GM12878 (cell line): ENCODE measurements at regions not wholly inside any gene's neighbourhood (a gene's known extent, or its start where the extent isn't known, plus 50 kb on each side); places are given as distances from the start of the nearest gene placed in this dataset.
"Not testable (repeated sequence)": the region's sequence is repeated elsewhere in the genome, so short reads cannot be mapped to it uniquely, and the experiment has no call there.

Experiments used
- ATAC-seq: fragments of 200-7000 bp; cut with Tn5 transposase; 3 replicates; pipeline ENCODE4 v1.9.1; 2020; ENCODE audit warnings: mild to moderate bottlenecking, moderate library complexity
- BruUV-seq: library from RNA; stranded (reverse); fragments of 400-500 nt; replicated peaks from 2 replicates; lab custom pipeline; 2021; lab: Mats Ljungman, UMichigan
- CTCF ChIA-PET: fragments of 300-600 bp; sonication (Branson Sonifier 250); formaldehyde crosslinking; extraction: SDS; loops from one replicate; lab custom pipeline; 2021; ENCODE audit warnings: inconsistent platforms; lab: Yijun Ruan, JAX
- POLR2A ChIA-PET: fragments of 350-600 bp; formaldehyde crosslinking; extraction: SDS; loops from one replicate; lab custom pipeline; 2021; ENCODE audit warnings: inconsistent platforms; lab: Charles Lee
- RAD21 ChIA-PET: fragments of 300-600 bp; sonication (Branson Sonifier 250); formaldehyde crosslinking; loops from one replicate; lab custom pipeline; 2023; ENCODE audit warnings: antibody characterized with exemption; ENCODE audit not compliant: unreplicated experiment; lab: Charles Lee
- SMC1A ChIA-PET: fragments of 300-600 bp; sonication (Branson Sonifier 250); formaldehyde crosslinking; loops from one replicate; lab custom pipeline; 2023; ENCODE audit not compliant: unreplicated experiment, uncharacterized antibody; lab: Charles Lee
- DNase-seq: peaks from one replicate; pipeline ENCODE4 v3.0.0-alpha.2; 2011; ENCODE audit warnings: low read depth, low spot score
- FAIRE-seq: peaks from 3 replicates; lab custom pipeline; 2011; peaks lifted over from hg19 to GRCh38; lab: Jason Lieb, UNC
- H2AFZ ChIP-seq: 2 replicates; pipeline ENCODE4 v1.6.0; 2011; ENCODE audit warnings: low read depth, low read length, control low read depth; ENCODE audit not compliant: control insufficient read depth
- H3K27ac ChIP-seq: 2 replicates; pipeline ENCODE4 v1.5.1; 2011; ENCODE audit warnings: control low read depth; ENCODE audit not compliant: control insufficient read depth, insufficient read depth
- H3K27me3 ChIP-seq, 2 experiments: replicated peaks in 1 of 2; 2 replicates each; pipeline versions ENCODE4 v1.6.0 to v1.6.1; 2011; ENCODE audit warnings: low read length in 1 of 2; ENCODE audit not compliant: control insufficient read depth in 2 of 2, insufficient read depth in 2 of 2
- H3K36me3 ChIP-seq, 2 experiments: 2 replicates each; pipeline ENCODE4 v1.5.1; 2011; ENCODE audit warnings: low read length in 1 of 2; ENCODE audit not compliant: control insufficient read depth in 2 of 2, insufficient read depth in 2 of 2
- H3K4me1 ChIP-seq: 2 replicates; pipeline ENCODE4 v1.6.1; 2011; ENCODE audit warnings: mild to moderate bottlenecking, low read length, moderate library complexity, mixed read lengths; ENCODE audit not compliant: control insufficient read depth, insufficient read depth
- H3K4me2 ChIP-seq: 2 replicates; pipeline ENCODE4 v1.6.0; 2011; ENCODE audit warnings: control low read depth; ENCODE audit not compliant: control insufficient read depth, insufficient read depth
- H3K4me3 ChIP-seq: fragments of 200-600 bp; sonication (generic); 2 replicates; pipeline ENCODE4 v1.5.1; 2016
- H3K79me2 ChIP-seq: 2 replicates; pipeline ENCODE4 v1.6.0; 2011; ENCODE audit warnings: low read length; ENCODE audit not compliant: control insufficient read depth, insufficient read depth
- H3K9ac ChIP-seq: 2 replicates; pipeline ENCODE4 v1.8.0; 2011; ENCODE audit warnings: low read length, control low read depth, mixed read lengths; ENCODE audit not compliant: control insufficient read depth, insufficient read depth
- H3K9me3 ChIP-seq: replicated peaks from 3 replicates; pipeline ENCODE4 v1.5.1; 2011; ENCODE audit warnings: mild to moderate bottlenecking, low read length; ENCODE audit not compliant: control insufficient read depth, insufficient read depth
- H4K20me1 ChIP-seq: 2 replicates; pipeline ENCODE4 v1.6.0; 2011; ENCODE audit not compliant: control insufficient read depth, insufficient read depth
- E2F8 ChIP-seq: fragments of 450-650 bp; IDR thresholded peaks from 2 replicates; pipeline ENCODE4 v1.6.1; 2018; ENCODE audit warnings: mild to moderate bottlenecking, low read depth, moderate library complexity; ENCODE audit not compliant: partially characterized antibody
- EZH2 ChIP-seq: IDR thresholded peaks from 2 replicates; pipeline ENCODE4 v1.6.1; 2012; ENCODE audit warnings: low read depth, mild to moderate bottlenecking, control low read depth, inconsistent platforms, low read length, borderline replicate concordance; ENCODE audit not compliant: control insufficient read depth
- ZBED1 ChIP-seq: IDR thresholded peaks from 2 replicates; pipeline ENCODE4 v1.6.1; 2016; ENCODE audit warnings: borderline replicate concordance
- ZNF384 ChIP-seq: IDR thresholded peaks from 2 replicates; pipeline ENCODE4 v1.6.1; 2012; ENCODE audit warnings: low read depth, mild to moderate bottlenecking, low read length, improper control_type of control experiment, borderline replicate concordance
- WGBS: methylation state at CpG from one replicate; pipeline ENCODE4 v1.1.6; 2016; ENCODE audit warnings: low lambda C conversion rate; ENCODE audit not compliant: insufficient replicate concordance, insufficient coverage; ENCODE audit errors: missing lambda C conversion rate; 5-methylcytosine and 5-hydroxymethylcytosine counted together
- in situ Hi-C: fragments of 300-500 bp; cut with MboI; formaldehyde crosslinking; loops from 9 replicates; pipeline ENCODE4 v1.14.3; 2018; ENCODE audit warnings: mixed read lengths
- intact Hi-C: fragments of 100-400 bp; cut with micrococcal nuclease; formaldehyde crosslinking; loops from one replicate; pipeline ENCODE4 v1.14.2; 2022; ENCODE audit not compliant: unreplicated experiment

- intact Hi-C loops, H3K9ac ChIP-seq, H3K79me2 ChIP-seq, CTCF ChIA-PET, H3K27me3 ChIP-seq, H3K36me3 ChIP-seq, in situ Hi-C loops, H3K4me3 ChIP-seq, H3K4me1 ChIP-seq, H4K20me1 ChIP-seq, ATAC-seq, BruUV-seq, H2AFZ ChIP-seq, FAIRE-seq, DNase-seq, SMC1A ChIA-PET, H3K9me3 ChIP-seq, H3K27ac ChIP-seq, RAD21 ChIA-PET, H3K4me2 ChIP-seq: not testable (repeated sequence)
- POLR2A ChIA-PET, result interaction anchor here (0.7 kb wide), 1 partner anchor 50 kb away, joined by 8 read pairs; no protein-coding TSS in a partner anchor
- 13% methylated on average over 6 of the region's 6 CpGs for WGBS
These were observed 563.3 kb upstream of the MBL2 start for GRCh38 chr10:53335803-53336422.

- Histone ChIP-seq H3K4me1 (no peaks in the 10 kb centered on the region), H2AFZ (no peak overlapping the region), H3K4me3 (no peak overlapping the region), H3K27ac (no peak overlapping the region), H3K79me2 (no peaks in the 10 kb centered on the region), H3K9me3 (no peaks in the 10 kb centered on the region; the same call in 2 of the 3 replicates), H3K9ac (no peak overlapping the region), H4K20me1 (no peaks in the 10 kb centered on the region), H3K4me2 (no peak overlapping the region), H3K27me3 (no peaks in the 10 kb centered on the region), H3K36me3 (no peaks in the 10 kb centered on the region)
- no TSS peak for BruUV-seq
- ChIA-PET RAD21 (no interaction called here), SMC1A (no interaction called here), POLR2A (no interaction called here), CTCF (no interaction called here)
- intact Hi-C loops (no loop called here), in situ Hi-C loops (no loop called here)
- ATAC-seq (no peak), DNase-seq (no peak), FAIRE-seq (no peak)
- TF ChIP-seq ZBED1 (no peak), ZNF384 (no peak), E2F8 (no peak), EZH2 (no peak)
These were observed 558.9 kb upstream of the MBL2 start for GRCh38 chr10:53331460-53331859.

- H3K27ac ChIP-seq, H4K20me1 ChIP-seq, POLR2A ChIA-PET, H3K4me3 ChIP-seq, H3K27me3 ChIP-seq, H3K4me1 ChIP-seq, H3K4me2 ChIP-seq, intact Hi-C loops, H3K9me3 ChIP-seq, H3K9ac ChIP-seq, in situ Hi-C loops, H2AFZ ChIP-seq, H3K36me3 ChIP-seq, H3K79me2 ChIP-seq, RAD21 ChIA-PET, DNase-seq, BruUV-seq: not testable (repeated sequence)
- FAIRE-seq (peak; percentile 61), ATAC-seq (peak; percentile 34; the same call in 2 of the 3 replicates)
- WGBS, result 22% methylated on average over 10 of the region's 10 CpGs
- SMC1A ChIA-PET, result interaction anchor here (1.1 kb wide), 1 partner anchor 10 kb away, joined by 3 read pairs; no protein-coding TSS in a partner anchor
- CTCF ChIA-PET, result interaction anchor here (0.6 to 1.5 kb wide), 2 partner anchors 11 to 1068 kb away, joined by 3 to 6 read pairs; no protein-coding TSS in a partner anchor
These were observed 554.1 kb upstream of the MBL2 start for GRCh38 chr10:53326401-53327305.
